K562 (cell line): ENCODE measurements at regions not wholly inside any gene's neighbourhood (a gene's known extent, or its start where the extent isn't known, plus 50 kb on each side); places are given as distances from the start of the nearest gene placed in this dataset.

Experiments
- ATAC-seq: fragments of 200-7000 bp; cut with Tn5 transposase; 3 replicates; pipeline ENCODE4 v1.9.1; 2020; ENCODE audit warnings: moderate library complexity
- BruUV-seq: library from RNA; stranded (reverse); fragments of 400-500 nt; replicated peaks from 2 replicates; lab custom pipeline; 2021; lab: Mats Ljungman, UMichigan
- CTCF ChIA-PET: fragments of 300-600 bp; formaldehyde crosslinking; extraction: SDS; loops from one replicate; lab custom pipeline; 2021; ENCODE audit warnings: low intra/inter-chr PET ratio; lab: Yijun Ruan, JAX
- POLR2A ChIA-PET: fragments of 300-600, 350-650 bp; sonication (Branson Sonifier 250); formaldehyde crosslinking; extraction: SDS; loops from one replicate; lab custom pipeline; 2021; ENCODE audit warnings: antibody characterized with exemption, inconsistent platforms; lab: Yijun Ruan, JAX
- DNase-seq, 4 experiments: peaks; one replicate each; pipeline versions ENCODE4 v3.0.0 to v3.0.0-alpha.2; 2011 to 2018; ENCODE audit warnings: low spot score in 3 of 4, mixed read lengths in 3 of 4; ENCODE audit errors: extremely low read depth in 1 of 4
- FAIRE-seq: peaks from 2 replicates; lab custom pipeline; 2011; peaks lifted over from hg19 to GRCh38; lab: Jason Lieb, UNC
- H2AFZ ChIP-seq: 2 replicates; pipeline ENCODE4 v1.6.0; 2011; ENCODE audit warnings: low read depth, low read length, control low read depth, inconsistent platforms
- H3K27ac ChIP-seq: fragments of 200-600 bp; 3 replicates; pipeline ENCODE4 v1.8.0; 2011; ENCODE audit warnings: low read depth, mild to moderate bottlenecking, control low read depth, inconsistent platforms, low read length, moderate library complexity, mixed read lengths; ENCODE audit errors: extremely low read depth
- H3K27me3 ChIP-seq, 2 experiments: fragments of 300-600 bp in 1 of 2; 2 replicates in 1 of 2; 3 replicates in 1 of 2; pipeline versions ENCODE4 v1.6.0 to v1.8.0; 2011; ENCODE audit warnings: inconsistent platforms in 2 of 2, low read length in 2 of 2, mild to moderate bottlenecking in 1 of 2, mixed read lengths in 1 of 2, moderate library complexity in 1 of 2; ENCODE audit not compliant: control insufficient read depth in 2 of 2, insufficient read depth in 2 of 2
- H3K36me3 ChIP-seq: fragments of 300-600 bp; 3 replicates; pipeline ENCODE4 v1.8.0; 2011; ENCODE audit warnings: mild to moderate bottlenecking, low read length, inconsistent platforms; ENCODE audit not compliant: control insufficient read depth, insufficient read depth
- H3K4me1 ChIP-seq, 2 experiments: fragments of 200-600 bp in 1 of 2; replicated peaks in 1 of 2; 2 replicates in 1 of 2; 3 replicates in 1 of 2; pipeline versions ENCODE4 v1.5.1 to v1.8.0; 2011; ENCODE audit warnings: inconsistent platforms in 2 of 2, low read length in 2 of 2, mild to moderate bottlenecking in 1 of 2, mixed read lengths in 1 of 2, moderate library complexity in 1 of 2; ENCODE audit not compliant: control insufficient read depth in 2 of 2, insufficient read depth in 2 of 2
- H3K4me2 ChIP-seq: 2 replicates; pipeline ENCODE4 v1.6.1; 2011; ENCODE audit warnings: low read length, control low read depth, inconsistent platforms, mixed read lengths; ENCODE audit not compliant: insufficient read depth
- H3K4me3 ChIP-seq: fragments of 200-600 bp; sonication (generic), shearing (Covaris generic); 2 replicates; pipeline ENCODE4 v1.5.1; 2016; ENCODE audit warnings: control low read depth, inconsistent platforms
- H3K79me2 ChIP-seq: fragments of 200-600 bp; 3 replicates; pipeline ENCODE4 v1.8.0; 2011; ENCODE audit warnings: low read length, inconsistent platforms; ENCODE audit not compliant: control insufficient read depth, insufficient read depth
- H3K9ac ChIP-seq, 2 experiments: 2 replicates each; pipeline versions ENCODE4 v1.6.0 to v1.6.1; 2011; ENCODE audit warnings: low read depth in 2 of 2, low read length in 2 of 2, control low read depth in 1 of 2, inconsistent platforms in 1 of 2, mild to moderate bottlenecking in 1 of 2, mixed read lengths in 1 of 2; ENCODE audit not compliant: insufficient read depth in 1 of 2
- H3K9me1 ChIP-seq: one replicate; pipeline ENCODE4 v1.6.0; 2011; ENCODE audit warnings: inconsistent platforms, mild to moderate bottlenecking, low read length, moderate library complexity; ENCODE audit not compliant: control insufficient read depth, insufficient read depth
- H3K9me3 ChIP-seq: replicated peaks from 2 replicates; pipeline ENCODE4 v1.5.1; 2011; ENCODE audit warnings: low read depth, low read length, inconsistent platforms; ENCODE audit not compliant: control insufficient read depth, insufficient read depth
- H4K20me1 ChIP-seq: replicated peaks from 2 replicates; pipeline ENCODE4 v1.6.1; 2011; ENCODE audit warnings: low read length, inconsistent platforms, mixed read lengths; ENCODE audit not compliant: control insufficient read depth, insufficient read depth
- BRF2 ChIP-seq: IDR thresholded peaks from 3 replicates; pipeline ENCODE4 v1.6.1; 2011; ENCODE audit warnings: borderline replicate concordance, mild to moderate bottlenecking; ENCODE audit not compliant: insufficient read length, insufficient read depth
- C11orf30 ChIP-seq: fragments of 450-650 bp; IDR thresholded peaks from 2 replicates; pipeline ENCODE4 v1.6.1; 2016; ENCODE audit warnings: low read depth, mild to moderate bottlenecking
- FOXK2 ChIP-seq, 2 experiments: fragments of 450-650 bp; IDR thresholded peaks in 1 of 2; conservative IDR thresholded peaks in 1 of 2; 2 replicates each; pipeline ENCODE4 v1.6.1; 2016; ENCODE audit warnings: low read depth in 2 of 2, mild to moderate bottlenecking in 1 of 2
- GTF2F1 ChIP-seq: IDR thresholded peaks from 2 replicates; pipeline ENCODE4 v1.6.1; 2011; ENCODE audit warnings: low read depth, low read length, improper control_type of control experiment
- HDAC1 ChIP-seq, 2 experiments: fragments of 450-650 bp; IDR thresholded peaks; 2 replicates each; pipeline ENCODE4 v1.6.1; 2016 to 2017; ENCODE audit warnings: inconsistent platforms in 1 of 2, mild to moderate bottlenecking in 1 of 2, moderate library complexity in 1 of 2
- HDGF ChIP-seq: fragments of 450-650 bp; IDR thresholded peaks from 2 replicates; pipeline ENCODE4 v1.6.1; 2016
- KLF6 ChIP-seq: fragments of 250-450 bp; sonication (Bioruptor Pico); IDR thresholded peaks from 2 replicates; pipeline ENCODE4 v1.4.0; 2020; ENCODE audit warnings: mild to moderate bottlenecking, moderate library complexity, borderline replicate concordance
- MAFF ChIP-seq: IDR thresholded peaks from 2 replicates; pipeline ENCODE4 v1.6.1; 2012; ENCODE audit warnings: low read length, improper control_type of control experiment
- MAFG ChIP-seq: fragments of 450-650 bp; conservative IDR thresholded peaks from 2 replicates; pipeline ENCODE4 v1.6.1; 2016; ENCODE audit warnings: missing genetic modification characterization, missing compliant biosample characterization
- MITF ChIP-seq: IDR thresholded peaks from 2 replicates; pipeline ENCODE4 v1.6.1; 2014; ENCODE audit warnings: antibody characterized with exemption
- NR4A1 ChIP-seq, 2 experiments: fragments of 250-450 bp in 1 of 2; fragments of 450-650 bp in 1 of 2; sonication (Bioruptor Pico) in 1 of 2; IDR thresholded peaks; 2 replicates each; pipeline versions ENCODE4 v1.4.0 to v1.6.1; 2016 to 2020; ENCODE audit warnings: mild to moderate bottlenecking in 2 of 2, missing compliant biosample characterization in 1 of 2, missing genetic modification characterization in 1 of 2, moderate library complexity in 1 of 2
- PHB2 ChIP-seq: fragments of 450-650 bp; IDR thresholded peaks from 2 replicates; pipeline ENCODE4 v1.6.1; 2017; ENCODE audit warnings: low read depth
- RFX7 ChIP-seq: fragments of 250-450 bp; sonication (Bioruptor Pico); IDR thresholded peaks from 2 replicates; pipeline ENCODE4 v1.5.1; 2021; ENCODE audit warnings: mild to moderate bottlenecking
- TGIF2 ChIP-seq: sonication (generic); formaldehyde crosslinking; IDR thresholded peaks from 2 replicates; pipeline ENCODE4 v1.8.1; 2022; ENCODE audit warnings: mild to moderate bottlenecking, missing genetic modification reagents, moderate library complexity
- ZBTB1 ChIP-seq: sonication (generic); formaldehyde crosslinking; IDR thresholded peaks from 2 replicates; pipeline ENCODE4 v1.8.1; 2023; ENCODE audit warnings: missing genetic modification reagents, low read depth, mild to moderate bottlenecking, borderline replicate concordance
- ZBTB9 ChIP-seq: fragments of 450-650 bp; formaldehyde crosslinking; IDR thresholded peaks from 2 replicates; pipeline ENCODE4 v1.4.0; 2020; ENCODE audit warnings: mild to moderate bottlenecking, moderate library complexity
- ZNF165 ChIP-seq: fragments of 250-450 bp; sonication (Bioruptor Pico); IDR thresholded peaks from 2 replicates; pipeline ENCODE4 v1.4.0; 2020; ENCODE audit warnings: borderline replicate concordance
- ZNF561 ChIP-seq: fragments of 450-650 bp; formaldehyde crosslinking; conservative IDR thresholded peaks from 2 replicates; pipeline ENCODE4 v1.4.0; 2020; ENCODE audit warnings: mild to moderate bottlenecking, moderate library complexity
- ZNF764 ChIP-seq: fragments of 250-450 bp; sonication (Bioruptor Pico); IDR thresholded peaks from 2 replicates; pipeline ENCODE4 v1.4.0; 2020; ENCODE audit warnings: low read depth, mild to moderate bottlenecking, moderate library complexity
- ZNF778 ChIP-seq: fragments of 450-650 bp; formaldehyde crosslinking; IDR thresholded peaks from 2 replicates; pipeline ENCODE4 v1.4.0; 2020; ENCODE audit warnings: mild to moderate bottlenecking, moderate library complexity
- ZZZ3 ChIP-seq: fragments of 450-650 bp; IDR thresholded peaks from 2 replicates; pipeline ENCODE4 v1.6.1; 2016; ENCODE audit warnings: antibody characterized with exemption, mild to moderate bottlenecking, moderate library complexity
- WGBS: fragments of 100-300 bp; shearing (Covaris generic); methylation state at CpG from one replicate; pipeline ENCODE4 v1.1.6; 2016; ENCODE audit warnings: low coverage, mixed read lengths; ENCODE audit not compliant: insufficient coverage; ENCODE audit errors: missing lambda C conversion rate; 5-methylcytosine and 5-hydroxymethylcytosine counted together
- in situ Hi-C: fragments of 300-500 bp; cut with MboI; formaldehyde crosslinking; loops from 4 replicates; pipeline ENCODE4 v1.15.0; 2018; ENCODE audit warnings: inconsistent platforms, mixed read lengths
- intact Hi-C: fragments of 100-400 bp; cut with micrococcal nuclease; formaldehyde crosslinking; loops from 2 replicates; pipeline ENCODE4 v1.14.2; 2022

GRCh38 chr3:15929944-15930571 is 132.3 kb upstream of the ANKRD28 start:
- no peak for ATAC-seq
- no peak overlapping the region for H3K4me2 ChIP-seq
- POLR2A ChIA-PET = interaction anchor here (0.6 to 0.8 kb wide), 2 partner anchors 15 to 304 kb away, joined by 3 to 4 read pairs; no protein-coding TSS in a partner anchor
- no peak for DNase-seq
- no peaks in the 10 kb centered on the region for H3K36me3 ChIP-seq
- no peak overlapping the region for H3K27ac ChIP-seq
- H3K9me3 ChIP-seq = no peaks in the 10 kb centered on the region
- H2AFZ ChIP-seq = no peak overlapping the region
- BruUV-seq = no TSS peak
- in situ Hi-C loops (no loop called here), intact Hi-C loops (no loop called here)
- H3K4me3 ChIP-seq = no peak overlapping the region
- no peak for FAIRE-seq
- CTCF ChIA-PET = no interaction called here
- H3K9ac ChIP-seq = no peak overlapping the region
- under 1% methylated on average over 4 of the region's 4 CpGs for WGBS
- no peaks in the 10 kb centered on the region for H4K20me1 ChIP-seq
- H3K4me1 ChIP-seq = no peaks in the 10 kb centered on the region
- no peaks in the 10 kb centered on the region for H3K79me2 ChIP-seq
- H3K27me3 ChIP-seq = peaks cover 3 to 10% of the 10 kb centered on the region in 2 experiments; a peak in 3 of 5 replicates
- no peaks in the 10 kb centered on the region for H3K9me1 ChIP-seq
- TF ChIP-seq FOXK2 (conservative IDR thresholded peaks at IDR 0.05 in 1 of 2, IDR thresholded peaks at IDR 0.05 in 1 of 2; ENCODE audit: low read depth in 2 of 2) = no peak
- no peak for TF ChIP-seq HDGF
- no peak for TF ChIP-seq ZZZ3
- TF ChIP-seq MITF = no peak
- no peak for TF ChIP-seq ZNF764
- TF ChIP-seq NR4A1 (CRISPR knock-in tag; IDR thresholded peaks at IDR 0.05) = no peak
- no peak for TF ChIP-seq NR4A1 (tag; IDR thresholded peaks at IDR 0.05)
- TF ChIP-seq HDAC1 (IDR thresholded peaks at IDR 0.05) = no peak
- no peak for TF ChIP-seq ZNF561
- no peak for TF ChIP-seq GTF2F1
- no peak for TF ChIP-seq KLF6 (CRISPR knock-in tag)
- TF ChIP-seq ZNF778 (CRISPR knock-in tag) = no peak
- TF ChIP-seq PHB2 = no peak
- 0 out of 2 replicates have a peak, but pooled peaks have one; percentile 37 for TF ChIP-seq MAFG (tag)
- peak; percentile 53; the same call in 1 of the 2 replicates for TF ChIP-seq C11orf30
- TF ChIP-seq ZBTB9 = no peak
- no peak for TF ChIP-seq ZBTB1 (CRISPR knock-in tag)
- no peak for TF ChIP-seq RFX7 (CRISPR knock-in tag)
- no peak for TF ChIP-seq BRF2
- no peak for TF ChIP-seq TGIF2 (CRISPR knock-in tag)
- TF ChIP-seq ZNF165 (CRISPR knock-in tag) = no peak
- TF ChIP-seq MAFF = peak; percentile 52; the same call in 1 of the 2 replicates
